Esophagus squamous epithelium (tissue), 5 donors: ENCODE measurements at regions not wholly inside any gene's neighbourhood (a gene's known extent, or its start where the extent isn't known, plus 50 kb on each side); places are given as distances from the start of the nearest gene placed in this dataset.

Experiments used
- DNase-seq: peaks from one replicate; lab custom pipeline; 2025; lab: John Stamatoyannopoulos, UW
- H3K27ac ChIP-seq, 4 donors: fragments of 200-600 bp; sonication (generic); one replicate each; pipeline ENCODE4 v1.5.1; 2016 to 2019; ENCODE audit warnings: mild to moderate bottlenecking in 1 of 4
- H3K27me3 ChIP-seq, 4 donors: fragments of 200-600 bp; sonication (generic); 1 replicate in 3 of 4; 2 replicates in 1 of 4; pipeline versions ENCODE4 v1.5.1 to v1.6.0; 2017 to 2021; ENCODE audit warnings: antibody characterized with exemption in 1 of 4
- H3K36me3 ChIP-seq, 3 donors: fragments of 200-600 bp; sonication (generic); one replicate each; pipeline ENCODE4 v1.5.1; 2016 to 2019
- H3K4me1 ChIP-seq, 3 donors: fragments of 200-600 bp; sonication (generic); one replicate each; pipeline ENCODE4 v1.5.1; 2017 to 2019
- H3K4me3 ChIP-seq, 4 donors: fragments of 200-600 bp; sonication (generic); 1 replicate in 3 of 4; 2 replicates in 1 of 4; pipeline ENCODE4 v1.5.1; 2016 to 2019; ENCODE audit warnings: mild to moderate bottlenecking in 2 of 4, moderate library complexity in 1 of 4
- H3K9me3 ChIP-seq, 3 donors: fragments of 200-600 bp; sonication (generic); one replicate each; pipeline ENCODE4 v1.5.1; 2016 to 2019
- CTCF ChIP-seq, 6 experiments: fragments of 450-650 bp in 4 of 6; fragments of 200-600 bp in 2 of 6; sonication (generic) in 2 of 6; IDR thresholded peaks; one replicate each; pipeline ENCODE4 v1.5.1; 2016 to 2019; ENCODE audit warnings: antibody characterized with exemption in 6 of 6, mild to moderate bottlenecking in 4 of 6, moderate library complexity in 4 of 6
- POLR2A ChIP-seq, 4 donors: fragments of 450-650 bp; IDR thresholded peaks; one replicate each; pipeline ENCODE4 v1.6.1; 2017; ENCODE audit warnings: antibody characterized with exemption in 4 of 4, mild to moderate bottlenecking in 4 of 4, moderate library complexity in 3 of 4
- WGBS, 2 donors: methylation state at CpG; one replicate each; pipeline ENCODE4 v1.1.5; 2018; 5-methylcytosine and 5-hydroxymethylcytosine counted together
- intact Hi-C: fragments of 100-400 bp; cut with DNase I; formaldehyde crosslinking; loops from one replicate; pipeline ENCODE4 v1.15.0; 2022
- donor health status: DM: yes; HTN: yes; CAD: no.

GRCh38 chr9:10674586-10674985 lies 61.8 kb upstream of the PTPRD start:
- DNase-seq: no peak
- H3K4me1 ChIP-seq: no peaks in the 10 kb centered on the region
- no peaks in the 10 kb centered on the region for H3K9me3 ChIP-seq
- no peak overlapping the region for H3K27ac ChIP-seq
- no peaks in the 10 kb centered on the region for H3K36me3 ChIP-seq
- 67% methylated on average over 1 of the region's 1 CpG; no CpG with 5 or more reads in 1 of the 2 donors for WGBS, 2 donors
- intact Hi-C loops: no loop called here
- no peak for TF ChIP-seq CTCF (IDR thresholded peaks at IDR 0.05)
- no peak for TF ChIP-seq POLR2A (IDR thresholded peaks at IDR 0.05)
- no peak overlapping the region for H3K4me3 ChIP-seq
- no peaks in the 10 kb centered on the region for H3K27me3 ChIP-seq

GRCh38 chr9:10678010-10678409 lies 65.2 kb upstream of the PTPRD start:
- H3K27me3 ChIP-seq: no peaks in the 10 kb centered on the region
- no peaks in the 10 kb centered on the region for H3K9me3 ChIP-seq
- no peak overlapping the region for H3K4me3 ChIP-seq
- H3K27ac ChIP-seq: no peak overlapping the region
- TF ChIP-seq POLR2A (IDR thresholded peaks at IDR 0.05) (no peak), CTCF (IDR thresholded peaks at IDR 0.05) (no peak)
- H3K36me3 ChIP-seq: no peaks in the 10 kb centered on the region
- no peak for DNase-seq
- 55% methylated on average over 4 of the region's 4 CpGs for WGBS, 2 donors
- no peaks in the 10 kb centered on the region for H3K4me1 ChIP-seq
- intact Hi-C loops: no loop called here

GRCh38 chr9:10678790-10679189 lies 66.0 kb upstream of the PTPRD start:
- Histone ChIP-seq H3K36me3 (no peaks in the 10 kb centered on the region), H3K4me3 (no peak overlapping the region), H3K27me3 (no peaks in the 10 kb centered on the region), H3K9me3 (no peaks in the 10 kb centered on the region), H3K27ac (no peak overlapping the region), H3K4me1 (no peaks in the 10 kb centered on the region)
- intact Hi-C loops: no loop called here
- no peak for DNase-seq
- 56 to 100% methylated on average over 1 of the region's 1 CpG for WGBS, 2 donors
- no peak for TF ChIP-seq POLR2A (IDR thresholded peaks at IDR 0.05)
- no peak for TF ChIP-seq CTCF (IDR thresholded peaks at IDR 0.05)

GRCh38 chr9:10686943-10687342 lies 74.1 kb upstream of the PTPRD start:
- 65 to 68% methylated on average over 2 of the region's 2 CpGs for WGBS, 2 donors
- no peak for TF ChIP-seq CTCF (IDR thresholded peaks at IDR 0.05)
- TF ChIP-seq POLR2A (IDR thresholded peaks at IDR 0.05): no peak
- no peak overlapping the region for H3K4me3 ChIP-seq
- no peaks in the 10 kb centered on the region for H3K36me3 ChIP-seq
- no peaks in the 10 kb centered on the region for H3K4me1 ChIP-seq
- no peaks in the 10 kb centered on the region for H3K27me3 ChIP-seq
- no peaks in the 10 kb centered on the region for H3K9me3 ChIP-seq
- intact Hi-C loops: no loop called here
- no peak for DNase-seq
- H3K27ac ChIP-seq: no peak overlapping the region

GRCh38 chr9:10690546-10690945 lies 77.7 kb upstream of the PTPRD start:
- DNase-seq: no peak
- Histone ChIP-seq H3K36me3 (no peaks in the 10 kb centered on the region), H3K27ac (no peak overlapping the region), H3K4me3 (no peak overlapping the region), H3K9me3 (no peaks in the 10 kb centered on the region), H3K27me3 (no peaks in the 10 kb centered on the region), H3K4me1 (no peaks in the 10 kb centered on the region)
- no peak for TF ChIP-seq CTCF (IDR thresholded peaks at IDR 0.05)
- TF ChIP-seq POLR2A (IDR thresholded peaks at IDR 0.05): no peak
- 58 to 72% methylated on average over 2 of the region's 2 CpGs for WGBS, 2 donors
- intact Hi-C loops: no loop called here
